ENCODE measurements at regions not wholly inside any gene's neighbourhood (a gene's known extent, or its start where the extent isn't known, plus 50 kb on each side); places are given as distances from the start of the nearest gene placed in this dataset.

- no peaks in the 10 kb centered on the region for H3K9me3 ChIP-seq
- no peak for DNase-seq (ENCODE audit: low spot score in 2 of 2)
- H3K36me3 ChIP-seq: no peaks in the 10 kb centered on the region
- H3K27me3 ChIP-seq: no peaks in the 10 kb centered on the region
- 91% methylated on average over 4 of the region's 4 CpGs for WGBS
- no peak overlapping the region for H3K4me3 ChIP-seq
- H3K4me1 ChIP-seq: peaks cover 11% of the 10 kb centered on the region
- TF ChIP-seq POLR2A (IDR thresholded peaks at IDR 0.05) (no peak), EP300 (IDR thresholded peaks at IDR 0.05) (no peak), POLR2AphosphoS5 (IDR thresholded peaks at IDR 0.05) (no peak), CTCF (IDR thresholded peaks at IDR 0.05) (no peak)
- H3K27ac ChIP-seq: no peak overlapping the region
Observed at GRCh38 chr10:3544561-3544960, 240.4 kb downstream of the KLF6 start.

GRCh38 chr10:3542185-3542611 is 242.8 kb downstream of the KLF6 start:
- no peak for DNase-seq (ENCODE audit: low spot score in 2 of 2)
- 32% methylated on average over 5 of the region's 5 CpGs for WGBS
- no peaks in the 10 kb centered on the region for H3K36me3 ChIP-seq
- no peaks in the 10 kb centered on the region for H3K9me3 ChIP-seq
- H3K27me3 ChIP-seq: no peaks in the 10 kb centered on the region
- H3K4me3 ChIP-seq: no peak overlapping the region
- H3K27ac ChIP-seq: peak overlapping the region; percentile 48
- TF ChIP-seq CTCF (IDR thresholded peaks at IDR 0.05): no peak
- TF ChIP-seq EP300 (IDR thresholded peaks at IDR 0.05): no peak
- no peak for TF ChIP-seq POLR2AphosphoS5 (IDR thresholded peaks at IDR 0.05)
- TF ChIP-seq POLR2A (IDR thresholded peaks at IDR 0.05): no peak
- H3K4me1 ChIP-seq: peaks cover 28% of the 10 kb centered on the region

- H3K4me1 ChIP-seq: peaks cover 28% of the 10 kb centered on the region
- no peaks in the 10 kb centered on the region for H3K27me3 ChIP-seq
- no peak for TF ChIP-seq POLR2A (IDR thresholded peaks at IDR 0.05)
- TF ChIP-seq EP300 (IDR thresholded peaks at IDR 0.05): no peak
- no peak for TF ChIP-seq CTCF (IDR thresholded peaks at IDR 0.05)
- no peak for TF ChIP-seq POLR2AphosphoS5 (IDR thresholded peaks at IDR 0.05)
- 96% methylated on average over 20 of the region's 20 CpGs for WGBS
- no peak overlapping the region for H3K4me3 ChIP-seq
- H3K27ac ChIP-seq: peak overlapping the region; percentile 67
- DNase-seq (ENCODE audit: low spot score in 2 of 2): no peak
- no peaks in the 10 kb centered on the region for H3K36me3 ChIP-seq
- no peaks in the 10 kb centered on the region for H3K9me3 ChIP-seq
Observed at GRCh38 chr10:3539696-3540383, 245.2 kb downstream of the KLF6 start.

- Histone ChIP-seq H3K9me3 (no peaks in the 10 kb centered on the region), H3K4me1 (peaks cover 28% of the 10 kb centered on the region), H3K27ac (peak overlapping the region; percentile 67), H3K4me3 (no peak overlapping the region), H3K36me3 (no peaks in the 10 kb centered on the region), H3K27me3 (no peaks in the 10 kb centered on the region)
- no peak for DNase-seq (ENCODE audit: low spot score in 2 of 2)
- 69% methylated on average over 23 of the region's 25 CpGs for WGBS
- TF ChIP-seq POLR2AphosphoS5 (IDR thresholded peaks at IDR 0.05) (peak; percentile 13 to 64 (median 47)), POLR2A (IDR thresholded peaks at IDR 0.05) (no peak)
Observed at GRCh38 chr10:3538656-3539531, 246.1 kb downstream of the KLF6 start.

GRCh38 chr10:3538291-3538655 is 246.7 kb downstream of the KLF6 start:
- no peak for DNase-seq (ENCODE audit: low spot score in 2 of 2)
- H3K27ac ChIP-seq: peak overlapping the region; percentile 67
- no peak for TF ChIP-seq POLR2AphosphoS5 (IDR thresholded peaks at IDR 0.05)
- no peak for TF ChIP-seq EP300 (IDR thresholded peaks at IDR 0.05)
- TF ChIP-seq CTCF (IDR thresholded peaks at IDR 0.05): no peak
- no peak for TF ChIP-seq POLR2A (IDR thresholded peaks at IDR 0.05)
- H3K27me3 ChIP-seq: no peaks in the 10 kb centered on the region
- no peaks in the 10 kb centered on the region for H3K9me3 ChIP-seq
- WGBS: 72% methylated on average over 6 of the region's 6 CpGs
- no peaks in the 10 kb centered on the region for H3K36me3 ChIP-seq
- H3K4me1 ChIP-seq: peaks cover 29% of the 10 kb centered on the region
- H3K4me3 ChIP-seq: no peak overlapping the region

Measured in suprapubic skin (tissue), 4 donors.